Activated T-helper 17 cell treated with anti-CD3 and anti-CD28 coated beads, Interleukin-2, amount 50 U/mL, for 72 hours (primary cell): ENCODE measurements at regions not wholly inside any gene's neighbourhood (a gene's known extent, or its start where the extent isn't known, plus 50 kb on each side); places are given as distances from the start of the nearest gene placed in this dataset.
"Not testable (repeated sequence)": the region's sequence is repeated elsewhere in the genome, so short reads cannot be mapped to it uniquely, and the experiment has no call there.

Source experiments
- ATAC-seq: fragments of 150-1000 bp; cut with Tn5 transposase; replicated peaks from 2 replicates; pipeline ENCODE4 v1.10.0; 2021; ENCODE audit warnings: mild to moderate bottlenecking, moderate library complexity
- H3K27ac Mint-ChIP-seq: one replicate; pipeline ENCODE4 v1.8.0; 2022; ENCODE audit warnings: mixed read lengths
- H3K27me3 Mint-ChIP-seq: one replicate; pipeline ENCODE4 v1.8.0; 2022; ENCODE audit warnings: mixed read lengths
- H3K36me3 Mint-ChIP-seq: one replicate; pipeline ENCODE4 v1.8.0; 2022; ENCODE audit warnings: low read depth, mild to moderate bottlenecking, mixed read lengths
- H3K4me1 Mint-ChIP-seq: one replicate; pipeline ENCODE4 v1.8.0; 2022; ENCODE audit warnings: mixed read lengths
- H3K4me3 Mint-ChIP-seq: one replicate; pipeline ENCODE4 v1.8.0; 2022; ENCODE audit warnings: mild to moderate bottlenecking, mixed read lengths
- H3K9me3 Mint-ChIP-seq: one replicate; pipeline ENCODE4 v1.8.0; 2022; ENCODE audit warnings: mixed read lengths

DNA sequence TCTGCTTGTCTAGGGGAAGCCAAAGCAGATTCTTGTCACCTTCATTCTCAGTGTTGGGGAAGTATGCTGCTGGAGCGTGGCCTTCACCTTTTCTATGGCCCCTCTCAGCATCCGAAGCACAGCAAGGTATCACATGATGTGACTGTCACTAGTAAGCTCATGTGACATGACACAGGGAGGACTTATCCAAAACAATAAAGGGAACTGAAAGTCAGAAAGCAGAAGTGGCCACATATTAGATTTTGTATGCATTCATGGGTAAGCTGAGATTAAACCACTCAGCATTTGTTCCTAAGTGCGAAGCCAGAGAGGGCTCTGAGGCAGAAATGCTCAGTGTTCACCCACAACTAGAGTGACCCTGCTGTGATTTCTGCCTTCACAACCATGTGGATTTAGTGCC lies 72.8 kb upstream of the PCDH8 start:
- Mint-ChIP-seq H3K27me3 (peaks cover 10% of the 10 kb centered on the region), H3K4me1 (no peaks in the 10 kb centered on the region), H3K27ac (no peak overlapping the region), H3K4me3 (no peak overlapping the region), H3K9me3 (peaks cover 6% of the 10 kb centered on the region), H3K36me3 (no peaks in the 10 kb centered on the region)
- no peak for ATAC-seq

DNA sequence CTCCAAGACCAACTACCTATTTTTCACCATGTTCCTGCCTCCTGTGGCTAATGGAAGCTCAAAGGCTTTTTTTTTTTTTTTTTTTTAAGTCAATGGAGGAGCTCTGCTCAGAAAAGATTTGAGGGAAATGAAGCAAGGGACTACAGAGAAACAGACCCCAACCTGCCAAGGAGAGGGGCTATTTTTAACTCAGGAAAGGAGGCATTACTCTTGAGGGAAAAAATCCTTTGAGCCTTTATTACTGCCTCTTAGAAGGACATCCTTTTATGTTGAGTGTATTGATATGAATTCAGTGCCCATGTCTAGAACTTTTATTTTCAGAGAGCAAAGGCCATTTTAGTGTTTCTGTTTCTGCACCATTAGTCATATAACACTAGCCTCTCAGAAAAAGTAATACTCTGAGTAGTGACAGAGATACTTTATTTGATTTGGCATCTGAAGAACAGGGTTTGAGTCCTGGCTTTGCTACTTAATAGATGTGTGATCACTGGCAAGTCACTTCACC lies 68.1 kb upstream of the PCDH8 start:
- ATAC-seq, result no peak
- Mint-ChIP-seq H3K27me3 (peaks cover 24% of the 10 kb centered on the region), H3K4me1 (no peaks in the 10 kb centered on the region), H3K9me3 (peaks cover 6% of the 10 kb centered on the region), H3K4me3 (no peak overlapping the region), H3K27ac (no peak overlapping the region), H3K36me3 (no peaks in the 10 kb centered on the region)

DNA sequence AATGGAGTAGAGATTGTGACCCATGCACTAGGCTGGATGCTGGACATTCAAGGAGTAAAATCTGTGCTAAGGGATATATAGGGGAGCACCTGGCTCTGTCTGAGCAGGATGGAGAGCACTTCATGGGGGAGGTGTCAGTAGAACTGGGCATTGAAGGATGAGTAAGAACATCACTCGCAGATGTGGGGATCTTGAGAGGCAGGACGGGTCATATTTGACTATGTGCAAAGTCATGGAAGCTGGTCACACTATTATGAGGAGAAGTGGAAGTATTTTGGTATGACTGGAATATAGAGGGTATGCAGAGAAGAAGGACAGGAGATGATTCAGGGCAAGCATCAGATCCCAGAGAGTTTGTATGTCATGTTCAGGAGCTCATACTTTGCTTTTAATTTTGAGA lies 62.9 kb upstream of the PCDH8 start:
- no peak overlapping the region for H3K4me3 Mint-ChIP-seq
- peaks cover 28% of the 10 kb centered on the region for H3K27me3 Mint-ChIP-seq
- no peaks in the 10 kb centered on the region for H3K36me3 Mint-ChIP-seq
- H3K9me3 Mint-ChIP-seq, result no peaks in the 10 kb centered on the region
- H3K4me1 Mint-ChIP-seq, result no peaks in the 10 kb centered on the region
- no peak for ATAC-seq
- H3K27ac Mint-ChIP-seq, result no peak overlapping the region

GRCh38 chr13:52910318-52910717 lies 61.9 kb upstream of the PCDH8 start:
- H3K27me3 Mint-ChIP-seq, result peaks cover 38% of the 10 kb centered on the region
- ATAC-seq, H3K4me3 Mint-ChIP-seq, H3K4me1 Mint-ChIP-seq, H3K9me3 Mint-ChIP-seq, H3K36me3 Mint-ChIP-seq, H3K27ac Mint-ChIP-seq: not testable (repeated sequence)

DNA sequence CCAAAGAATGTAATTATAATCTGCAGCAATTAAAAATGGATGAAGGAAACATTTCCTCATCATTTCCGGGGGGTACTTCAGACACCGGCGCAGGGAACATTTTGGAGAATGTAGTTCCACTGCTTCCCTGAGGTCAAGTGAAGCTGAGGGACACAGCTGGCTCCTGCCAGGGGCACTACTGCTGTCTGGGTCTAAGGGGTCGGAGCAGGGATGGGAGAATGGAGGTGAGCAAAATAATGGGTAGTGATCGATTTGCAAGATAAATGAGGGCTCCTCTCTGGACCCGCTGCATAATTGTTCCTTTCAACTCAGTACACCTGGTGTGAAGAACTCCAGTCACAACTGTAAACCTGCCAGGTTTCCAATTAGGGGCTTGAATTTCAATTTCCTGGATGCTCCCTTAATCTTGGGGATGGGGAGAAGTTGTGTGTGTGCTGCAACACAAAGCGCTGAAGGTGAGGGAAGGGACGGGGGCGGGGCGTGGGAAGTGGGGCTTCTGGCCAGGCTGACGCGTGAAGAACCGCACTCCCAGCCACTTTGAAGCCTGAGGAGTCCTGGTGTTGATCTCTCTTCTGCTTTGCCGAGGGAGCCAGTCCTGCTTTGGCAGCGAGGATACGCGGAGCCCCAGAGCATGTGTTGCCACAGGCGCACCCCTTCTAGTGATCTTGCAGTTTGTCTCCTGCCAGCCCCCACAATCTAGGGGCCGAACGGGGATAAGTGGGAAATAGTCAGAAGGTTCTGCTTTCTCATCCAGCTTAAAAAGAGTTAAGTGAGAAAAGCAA lies 57.9 kb upstream of the PCDH8 start:
- no peaks in the 10 kb centered on the region for H3K4me1 Mint-ChIP-seq
- no peaks in the 10 kb centered on the region for H3K9me3 Mint-ChIP-seq
- no peak for ATAC-seq
- H3K27me3 Mint-ChIP-seq, result peaks cover 33% of the 10 kb centered on the region
- no peak overlapping the region for H3K4me3 Mint-ChIP-seq
- H3K27ac Mint-ChIP-seq, result no peak overlapping the region
- H3K36me3 Mint-ChIP-seq, result no peaks in the 10 kb centered on the region

DNA sequence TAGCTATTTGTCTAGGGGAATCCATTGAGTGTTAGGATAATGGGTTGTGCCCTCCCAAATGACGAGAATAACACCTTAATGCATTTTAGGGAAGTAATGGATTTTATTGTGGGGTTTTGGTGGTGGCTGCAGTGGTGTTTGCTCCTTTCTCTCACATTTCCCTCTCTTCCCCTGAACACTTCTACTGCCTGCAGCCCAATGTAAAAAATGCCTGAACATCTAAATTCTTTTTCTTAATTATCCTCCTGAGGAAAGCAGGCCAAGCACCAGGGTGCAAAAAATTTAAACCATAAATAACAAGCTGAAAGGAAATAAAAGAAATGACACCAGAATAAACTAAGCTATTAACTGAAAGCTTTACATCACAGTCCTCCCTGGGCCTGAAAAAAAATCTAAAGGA lies 57.3 kb upstream of the PCDH8 start:
- H3K27ac Mint-ChIP-seq, result no peak overlapping the region
- H3K4me1 Mint-ChIP-seq, result no peaks in the 10 kb centered on the region
- H3K27me3 Mint-ChIP-seq, result peaks cover 29% of the 10 kb centered on the region
- no peak overlapping the region for H3K4me3 Mint-ChIP-seq
- H3K36me3 Mint-ChIP-seq, result no peaks in the 10 kb centered on the region
- H3K9me3 Mint-ChIP-seq, result no peaks in the 10 kb centered on the region
- ATAC-seq, result no peak

DNA sequence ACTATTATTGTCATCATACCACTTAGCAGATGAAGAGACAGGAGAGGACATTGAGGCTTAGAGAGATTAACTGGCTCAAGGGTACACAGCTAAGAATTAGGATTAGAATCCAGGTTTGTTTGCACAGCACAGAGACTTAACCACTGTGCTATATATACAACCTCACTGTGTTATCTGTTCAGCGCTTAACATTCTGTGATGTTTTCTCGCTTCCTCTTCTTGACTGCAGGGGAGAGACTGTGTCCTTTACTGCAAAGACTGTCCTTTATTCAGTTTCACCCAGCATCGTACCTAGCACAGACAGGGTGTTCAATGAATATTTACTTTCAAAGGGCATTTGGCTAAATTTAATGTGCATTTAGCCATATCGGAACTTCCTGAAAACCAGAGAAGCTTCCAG lies 54.9 kb upstream of the PCDH8 start:
- Mint-ChIP-seq H3K36me3 (no peaks in the 10 kb centered on the region), H3K4me1 (no peaks in the 10 kb centered on the region), H3K4me3 (no peak overlapping the region), H3K27me3 (peaks cover 28% of the 10 kb centered on the region), H3K27ac (no peak overlapping the region), H3K9me3 (no peaks in the 10 kb centered on the region)
- no peak for ATAC-seq

GRCh38 chr13:52899206-52899605 lies 50.8 kb upstream of the PCDH8 start:
- Mint-ChIP-seq H3K4me1 (no peaks in the 10 kb centered on the region), H3K27ac (no peak overlapping the region), H3K36me3 (no peaks in the 10 kb centered on the region), H3K4me3 (no peak overlapping the region), H3K27me3 (peaks cover 10% of the 10 kb centered on the region), H3K9me3 (no peaks in the 10 kb centered on the region)
- no peak for ATAC-seq
